Uterus (tissue), 2 donors: ENCODE measurements at regions not wholly inside any gene's neighbourhood (a gene's known extent, or its start where the extent isn't known, plus 50 kb on each side); places are given as distances from the start of the nearest gene placed in this dataset.

ENCODE experiments used
- POLR2A ChIP-seq, 2 donors: fragments of 450-650 bp; IDR thresholded peaks; one replicate each; pipeline ENCODE4 v1.6.1; 2016; ENCODE audit warnings: antibody characterized with exemption in 2 of 2, mild to moderate bottlenecking in 1 of 2, moderate library complexity in 1 of 2
- TF ChIP-seq, protein P1 (sequence below), 4 experiments: fragments of 200-600 bp in 2 of 4; fragments of 450-650 bp in 2 of 4; sonication (generic) in 2 of 4; IDR thresholded peaks; one replicate each; pipeline ENCODE4 v1.5.1; 2016 to 2019; ENCODE audit warnings: antibody characterized with exemption in 4 of 4, mild to moderate bottlenecking in 2 of 4, moderate library complexity in 1 of 4

DNA sequence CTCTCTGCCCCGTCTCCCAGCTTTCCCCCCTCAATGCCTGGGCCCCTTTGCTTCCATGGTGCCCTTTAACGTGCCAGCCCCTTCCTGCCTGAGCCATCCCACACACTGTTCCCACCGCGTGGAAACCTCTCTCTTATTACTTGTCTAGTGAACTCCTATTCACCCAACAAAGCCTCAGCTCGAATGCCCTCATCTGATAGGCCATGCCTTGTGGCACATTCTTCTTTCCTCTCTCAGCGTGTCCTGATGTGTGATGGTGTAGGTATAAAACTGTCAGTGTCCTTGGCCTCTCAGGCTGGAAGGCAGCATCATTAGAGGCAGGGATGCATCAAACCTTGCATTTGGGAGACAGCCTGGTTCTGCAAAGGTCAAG lies 152.3 kb downstream of the OLFM1 start:
- TF ChIP-seq, protein P1, sequence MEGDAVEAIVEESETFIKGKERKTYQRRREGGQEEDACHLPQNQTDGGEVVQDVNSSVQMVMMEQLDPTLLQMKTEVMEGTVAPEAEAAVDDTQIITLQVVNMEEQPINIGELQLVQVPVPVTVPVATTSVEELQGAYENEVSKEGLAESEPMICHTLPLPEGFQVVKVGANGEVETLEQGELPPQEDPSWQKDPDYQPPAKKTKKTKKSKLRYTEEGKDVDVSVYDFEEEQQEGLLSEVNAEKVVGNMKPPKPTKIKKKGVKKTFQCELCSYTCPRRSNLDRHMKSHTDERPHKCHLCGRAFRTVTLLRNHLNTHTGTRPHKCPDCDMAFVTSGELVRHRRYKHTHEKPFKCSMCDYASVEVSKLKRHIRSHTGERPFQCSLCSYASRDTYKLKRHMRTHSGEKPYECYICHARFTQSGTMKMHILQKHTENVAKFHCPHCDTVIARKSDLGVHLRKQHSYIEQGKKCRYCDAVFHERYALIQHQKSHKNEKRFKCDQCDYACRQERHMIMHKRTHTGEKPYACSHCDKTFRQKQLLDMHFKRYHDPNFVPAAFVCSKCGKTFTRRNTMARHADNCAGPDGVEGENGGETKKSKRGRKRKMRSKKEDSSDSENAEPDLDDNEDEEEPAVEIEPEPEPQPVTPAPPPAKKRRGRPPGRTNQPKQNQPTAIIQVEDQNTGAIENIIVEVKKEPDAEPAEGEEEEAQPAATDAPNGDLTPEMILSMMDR (IDR thresholded peaks at IDR 0.05): no peak
- no peak for TF ChIP-seq POLR2A (IDR thresholded peaks at IDR 0.05)
